GM19193 (cell line): ENCODE measurements at regions not wholly inside any gene's neighbourhood (a gene's known extent, or its start where the extent isn't known, plus 50 kb on each side); places are given as distances from the start of the nearest gene placed in this dataset.

Experiments
- POLR2A ChIP-seq: IDR thresholded peaks from 4 replicates; pipeline ENCODE4 v1.6.1; 2011; ENCODE audit not compliant: insufficient read depth, insufficient read length; ENCODE audit errors: extremely low read depth

- TF ChIP-seq POLR2A, result no peak
Measured at GRCh38 chr20:22711971-22712755, 127.8 kb upstream of the FOXA2 start.

GRCh38 chr20:22716821-22717351 is 132.5 kb upstream of the FOXA2 start:
- TF ChIP-seq POLR2A, result no peak

- TF ChIP-seq POLR2A, result no peak
Measured at GRCh38 chr20:22717466-22717865, 133.1 kb upstream of the FOXA2 start.

- TF ChIP-seq POLR2A, result no peak
Measured at GRCh38 chr20:22719167-22719591, 134.8 kb upstream of the FOXA2 start.

GRCh38 chr20:22720206-22720605 is 135.8 kb upstream of the FOXA2 start:
- TF ChIP-seq POLR2A, result no peak

- no peak for TF ChIP-seq POLR2A
Measured at GRCh38 chr20:22722811-22723210, 138.4 kb upstream of the FOXA2 start.

GRCh38 chr20:22723659-22724058 is 139.3 kb upstream of the FOXA2 start:
- TF ChIP-seq POLR2A, result no peak

GRCh38 chr20:22728146-22728745 is 143.9 kb upstream of the FOXA2 start:
- no peak for TF ChIP-seq POLR2A

GRCh38 chr20:22729180-22729579 is 144.8 kb upstream of the FOXA2 start:
- no peak for TF ChIP-seq POLR2A

- no peak for TF ChIP-seq POLR2A
Measured at GRCh38 chr20:22729616-22730236, 145.4 kb upstream of the FOXA2 start.

GRCh38 chr20:22732751-22733150 is 148.4 kb upstream of the FOXA2 start:
- TF ChIP-seq POLR2A, result no peak

- TF ChIP-seq POLR2A, result no peak
Measured at GRCh38 chr20:22740829-22741228, 156.5 kb upstream of the FOXA2 start.

GRCh38 chr20:22744341-22745193 is 160.2 kb upstream of the FOXA2 start:
- no peak for TF ChIP-seq POLR2A

GRCh38 chr20:22745194-22745500 is 160.8 kb upstream of the FOXA2 start:
- TF ChIP-seq POLR2A, result no peak

- no peak for TF ChIP-seq POLR2A
Measured at GRCh38 chr20:22746957-22747356, 162.6 kb upstream of the FOXA2 start.

- TF ChIP-seq POLR2A, result no peak
Measured at GRCh38 chr20:22752324-22752723, 168.0 kb upstream of the FOXA2 start.
